Osteoblast (primary cell): ENCODE measurements at regions not wholly inside any gene's neighbourhood (a gene's known extent, or its start where the extent isn't known, plus 50 kb on each side); places are given as distances from the start of the nearest gene placed in this dataset.

ENCODE experiments used
- DNase-seq: peaks from one replicate; pipeline ENCODE4 v3.0.0; 2011; ENCODE audit warnings: low spot score, mixed read lengths; ENCODE audit not compliant: insufficient read length; ENCODE audit errors: missing footprints
- H2AFZ ChIP-seq: 2 replicates; pipeline ENCODE4 v1.6.0; 2011; ENCODE audit warnings: mild to moderate bottlenecking, low read length
- H3K27ac ChIP-seq: 2 replicates; pipeline ENCODE4 v1.5.1; 2011; ENCODE audit warnings: mild to moderate bottlenecking, low read depth, low read length, moderate library complexity
- H3K27me3 ChIP-seq: 2 replicates; pipeline ENCODE4 v1.6.0; 2012; ENCODE audit warnings: mild to moderate bottlenecking, control low read depth, inconsistent platforms, low read length, moderate library complexity; ENCODE audit not compliant: insufficient read depth
- H3K36me3 ChIP-seq: 2 replicates; pipeline ENCODE4 v1.5.1; 2011; ENCODE audit warnings: mild to moderate bottlenecking, low read length, control low read depth, moderate library complexity; ENCODE audit not compliant: insufficient read depth
- H3K4me1 ChIP-seq: 2 replicates; pipeline ENCODE4 v1.5.1; 2011; ENCODE audit warnings: mild to moderate bottlenecking, low read length, control low read depth, moderate library complexity; ENCODE audit not compliant: insufficient read depth
- H3K4me2 ChIP-seq: 2 replicates; pipeline ENCODE4 v1.6.0; 2011; ENCODE audit warnings: mild to moderate bottlenecking, low read length; ENCODE audit not compliant: insufficient read depth
- H3K4me3 ChIP-seq: fragments of 200-600 bp; sonication (generic); 3 replicates; pipeline ENCODE4 v1.5.1; 2012; ENCODE audit warnings: mild to moderate bottlenecking, low read length, inconsistent platforms; ENCODE audit not compliant: insufficient read depth
- H3K79me2 ChIP-seq: 2 replicates; pipeline ENCODE4 v1.6.0; 2012; ENCODE audit warnings: mild to moderate bottlenecking, low read length, control low read depth, inconsistent platforms; ENCODE audit not compliant: insufficient read depth
- H3K9me3 ChIP-seq: 2 replicates; pipeline ENCODE4 v1.5.1; 2011; ENCODE audit warnings: low read depth, low read length, control low read depth
- H4K20me1 ChIP-seq: 2 replicates; pipeline ENCODE4 v1.6.0; 2012; ENCODE audit warnings: mild to moderate bottlenecking, low read length, control low read depth; ENCODE audit not compliant: insufficient read depth
- CTCF ChIP-seq: IDR thresholded peaks from 2 replicates; pipeline ENCODE4 v1.5.1; 2011; ENCODE audit warnings: mild to moderate bottlenecking, low read depth, low read length, moderate library complexity; ENCODE audit errors: extremely low read depth

GRCh38 chr3:76624164-76624563, 415.7 kb upstream of the ROBO2 start:
- no peak overlapping the region for H2AFZ ChIP-seq
- peaks cover 3% of the 10 kb centered on the region for H3K9me3 ChIP-seq
- H3K4me2 ChIP-seq: no peak overlapping the region
- H3K4me3 ChIP-seq: no peak overlapping the region
- no peaks in the 10 kb centered on the region for H4K20me1 ChIP-seq
- H3K4me1 ChIP-seq: no peaks in the 10 kb centered on the region
- no peaks in the 10 kb centered on the region for H3K79me2 ChIP-seq
- no peak overlapping the region for H3K27ac ChIP-seq
- no peak for DNase-seq
- H3K36me3 ChIP-seq: no peaks in the 10 kb centered on the region
- H3K27me3 ChIP-seq: no peaks in the 10 kb centered on the region
- TF ChIP-seq CTCF: no peak

- Histone ChIP-seq H2AFZ (no peak overlapping the region), H3K27me3 (no peaks in the 10 kb centered on the region), H3K4me2 (no peak overlapping the region), H3K4me3 (no peak overlapping the region), H4K20me1 (no peaks in the 10 kb centered on the region), H3K27ac (no peak overlapping the region), H3K79me2 (no peaks in the 10 kb centered on the region), H3K4me1 (no peaks in the 10 kb centered on the region), H3K36me3 (no peaks in the 10 kb centered on the region), H3K9me3 (no peaks in the 10 kb centered on the region)
- TF ChIP-seq CTCF: no peak
- DNase-seq: no peak
Measured at GRCh38 chr3:76627236-76627635, 412.7 kb upstream of the ROBO2 start.

- Histone ChIP-seq H3K4me3 (no peak overlapping the region), H2AFZ (no peak overlapping the region), H3K4me1 (no peaks in the 10 kb centered on the region), H3K4me2 (no peak overlapping the region), H4K20me1 (no peaks in the 10 kb centered on the region), H3K9me3 (no peaks in the 10 kb centered on the region), H3K79me2 (no peaks in the 10 kb centered on the region), H3K36me3 (no peaks in the 10 kb centered on the region), H3K27ac (no peak overlapping the region), H3K27me3 (no peaks in the 10 kb centered on the region)
- no peak for TF ChIP-seq CTCF
- no peak for DNase-seq
Measured at GRCh38 chr3:76631251-76631650, 408.6 kb upstream of the ROBO2 start.

GRCh38 chr3:76638006-76638405, 401.9 kb upstream of the ROBO2 start:
- Histone ChIP-seq H3K36me3 (no peaks in the 10 kb centered on the region), H3K4me1 (no peaks in the 10 kb centered on the region), H2AFZ (no peak overlapping the region), H3K9me3 (no peaks in the 10 kb centered on the region), H4K20me1 (no peaks in the 10 kb centered on the region), H3K79me2 (no peaks in the 10 kb centered on the region), H3K27me3 (no peaks in the 10 kb centered on the region), H3K4me3 (no peak overlapping the region), H3K4me2 (no peak overlapping the region), H3K27ac (no peak overlapping the region)
- no peak for TF ChIP-seq CTCF
- DNase-seq: no peak
